Tibial nerve (tissue), 4 donors: ENCODE measurements at regions not wholly inside any gene's neighbourhood (a gene's known extent, or its start where the extent isn't known, plus 50 kb on each side); places are given as distances from the start of the nearest gene placed in this dataset.

Source experiments
- DNase-seq, 2 donors: peaks; one replicate each; pipeline ENCODE4 v3.0.0-alpha.2; 2019; ENCODE audit warnings: low spot score in 2 of 2
- H3K27ac ChIP-seq, 4 donors: fragments of 200-600 bp; sonication (generic) in 3 of 4; one replicate each; pipeline ENCODE4 v1.5.1; 2017 to 2019; ENCODE audit warnings: mild to moderate bottlenecking in 1 of 4
- H3K27me3 ChIP-seq, 2 donors: fragments of 200-600 bp; sonication (generic) in 1 of 2; one replicate each; pipeline versions ENCODE4 v1.5.1 to v1.6.0; 2017 to 2019
- H3K36me3 ChIP-seq, 3 donors: fragments of 200-600 bp; sonication (generic); one replicate each; pipeline ENCODE4 v1.5.1; 2018 to 2019
- H3K4me1 ChIP-seq, 4 donors: fragments of 200-600 bp; sonication (generic) in 3 of 4; one replicate each; pipeline ENCODE4 v1.5.1; 2017 to 2019
- H3K4me3 ChIP-seq, 4 donors: fragments of 200-600 bp; sonication (generic) in 3 of 4; one replicate each; pipeline ENCODE4 v1.5.1; 2017 to 2019; ENCODE audit warnings: mild to moderate bottlenecking in 1 of 4, moderate library complexity in 1 of 4
- H3K9me3 ChIP-seq, 4 donors: fragments of 200-600 bp; sonication (generic) in 3 of 4; one replicate each; pipeline ENCODE4 v1.5.1; 2017 to 2019
- CTCF ChIP-seq, 5 experiments: fragments of 200-600 bp in 3 of 5; fragments of 450-650 bp in 2 of 5; sonication (generic) in 3 of 5; IDR thresholded peaks; one replicate each; pipeline ENCODE4 v1.5.1; 2016 to 2019; ENCODE audit warnings: antibody characterized with exemption in 5 of 5, mild to moderate bottlenecking in 3 of 5, moderate library complexity in 2 of 5
- EP300 ChIP-seq, 2 donors: sonication (generic); formaldehyde crosslinking; IDR thresholded peaks; one replicate each; pipeline ENCODE4 v1.6.1; 2017; ENCODE audit warnings: antibody characterized with exemption in 2 of 2, mild to moderate bottlenecking in 1 of 2
- POLR2A ChIP-seq, 2 donors: fragments of 450-650 bp; IDR thresholded peaks; one replicate each; pipeline ENCODE4 v1.6.1; 2017; ENCODE audit warnings: antibody characterized with exemption in 2 of 2, mild to moderate bottlenecking in 2 of 2, moderate library complexity in 2 of 2
- WGBS, 2 donors: methylation state at CpG; one replicate each; pipeline ENCODE4 v1.1.5; 2018; 5-methylcytosine and 5-hydroxymethylcytosine counted together

- Histone ChIP-seq H3K27me3 (no peaks in the 10 kb centered on the region), H3K27ac (no peak overlapping the region), H3K4me3 (no peak overlapping the region), H3K36me3 (no peaks in the 10 kb centered on the region), H3K4me1 (peaks cover 0 to 5% (median 0%) of the 10 kb centered on the region in 4 donors), H3K9me3 (peaks cover 0 to under 1% (median 0%) of the 10 kb centered on the region in 4 donors)
- TF ChIP-seq POLR2A (IDR thresholded peaks at IDR 0.05): no peak
- no peak for TF ChIP-seq CTCF (IDR thresholded peaks at IDR 0.05)
- TF ChIP-seq EP300 (IDR thresholded peaks at IDR 0.05): no peak
- WGBS, 2 donors: 85 to 94% methylated on average over 20 to 22 of the region's 22 CpGs
- DNase-seq: no peak
These were observed 94.1 kb upstream of the ADAMTS2 start for GRCh38 chr5:179439181-179439985.

- Histone ChIP-seq H3K4me1 (peaks cover 0 to 5% (median 0%) of the 10 kb centered on the region in 4 donors), H3K36me3 (no peaks in the 10 kb centered on the region), H3K4me3 (no peak overlapping the region), H3K9me3 (peaks cover 0 to 3% (median 0%) of the 10 kb centered on the region in 4 donors), H3K27ac (no peak overlapping the region), H3K27me3 (no peaks in the 10 kb centered on the region)
- 79 to 82% methylated on average over 11 of the region's 11 CpGs for WGBS, 2 donors
- no peak for DNase-seq
- TF ChIP-seq POLR2A (IDR thresholded peaks at IDR 0.05) (no peak), CTCF (IDR thresholded peaks at IDR 0.05) (no peak), EP300 (IDR thresholded peaks at IDR 0.05) (no peak)
These were observed 93.2 kb upstream of the ADAMTS2 start for GRCh38 chr5:179438461-179438860.

GRCh38 chr5:179438011-179438441 lies 92.8 kb upstream of the ADAMTS2 start:
- TF ChIP-seq POLR2A (IDR thresholded peaks at IDR 0.05) (no peak), EP300 (IDR thresholded peaks at IDR 0.05) (no peak), CTCF (IDR thresholded peaks at IDR 0.05) (no peak)
- no peak overlapping the region for H3K4me3 ChIP-seq
- peaks cover 0 to 5% (median 0%) of the 10 kb centered on the region in 4 donors for H3K4me1 ChIP-seq
- H3K36me3 ChIP-seq: no peaks in the 10 kb centered on the region
- no peak overlapping the region for H3K27ac ChIP-seq
- peaks cover 0 to 7% (median 0%) of the 10 kb centered on the region in 4 donors for H3K9me3 ChIP-seq
- no peaks in the 10 kb centered on the region for H3K27me3 ChIP-seq
- WGBS, 2 donors: 18 to 39% methylated on average over 9 to 14 of the region's 15 CpGs
- DNase-seq: no peak

GRCh38 chr5:179437341-179438001 lies 92.2 kb upstream of the ADAMTS2 start:
- H3K27me3 ChIP-seq: no peaks in the 10 kb centered on the region
- no peak for DNase-seq
- WGBS, 2 donors: 48 to 68% methylated on average over 12 to 22 of the region's 23 CpGs

More at GRCh38 chr5:179437341-179438001, 92.2 kb upstream of the ADAMTS2 start:
- Histone ChIP-seq H3K9me3 (peaks cover 0 to 13% (median 0%) of the 10 kb centered on the region in 4 donors), H3K36me3 (no peaks in the 10 kb centered on the region), H3K27ac (no peak overlapping the region), H3K4me3 (no peak overlapping the region), H3K4me1 (peaks cover 0 to 5% (median 0%) of the 10 kb centered on the region in 4 donors)
- TF ChIP-seq CTCF (IDR thresholded peaks at IDR 0.05) (no peak), EP300 (IDR thresholded peaks at IDR 0.05) (no peak), POLR2A (IDR thresholded peaks at IDR 0.05) (no peak)
